ENCODE measurements at regions not wholly inside any gene's neighbourhood (a gene's known extent, or its start where the extent isn't known, plus 50 kb on each side); places are given as distances from the start of the nearest gene placed in this dataset.
A peak's percentile ranks its signal among the peaks of the same experiment; 100 is the strongest.

GRCh38 chr9:15086156-15086763 lies 176.0 kb upstream of the FREM1 start:
- DNase-seq, result no peak
- 71 to 78% methylated on average over 6 of the region's 6 CpGs for WGBS, 2 donors
- Histone ChIP-seq H3K27ac (peak overlapping the region in 1 of 10 donors; percentile 10), H3K9me3 (no peaks in the 10 kb centered on the region), H3K36me3 (no peaks in the 10 kb centered on the region), H3K27me3 (no peaks in the 10 kb centered on the region), H3K4me1 (no peaks in the 10 kb centered on the region), H3K4me3 (no peak overlapping the region)
- intact Hi-C loops (cut with DNase I), result no loop called here
- no peak for TF ChIP-seq CTCF (IDR thresholded peaks at IDR 0.05)
- ATAC-seq, result peak in 2 of 8 donors; percentile 26 to 38

GRCh38 chr9:15081021-15081753 lies 171.0 kb upstream of the FREM1 start:
- intact Hi-C loops (cut with DNase I), result no loop called here
- Histone ChIP-seq H3K27ac (no peak overlapping the region), H3K4me3 (no peak overlapping the region), H3K4me1 (no peaks in the 10 kb centered on the region), H3K9me3 (no peaks in the 10 kb centered on the region), H3K27me3 (no peaks in the 10 kb centered on the region), H3K36me3 (no peaks in the 10 kb centered on the region)
- ATAC-seq, result no peak
- no peak for TF ChIP-seq CTCF (IDR thresholded peaks at IDR 0.05)
- DNase-seq, result no peak
- WGBS, 2 donors, result 76% methylated on average over 4 of the region's 4 CpGs

- DNase-seq (no peak), ATAC-seq (no peak)
- no peak for TF ChIP-seq CTCF (IDR thresholded peaks at IDR 0.05)
- Histone ChIP-seq H3K4me1 (no peaks in the 10 kb centered on the region), H3K36me3 (no peaks in the 10 kb centered on the region), H3K4me3 (no peak overlapping the region), H3K27me3 (no peaks in the 10 kb centered on the region), H3K9me3 (no peaks in the 10 kb centered on the region), H3K27ac (no peak overlapping the region)
- WGBS, 2 donors, result 62 to 96% methylated on average over 2 to 3 of the region's 3 CpGs
- intact Hi-C loops (cut with DNase I), result no loop called here
Observed at GRCh38 chr9:15080401-15080800, 170.2 kb upstream of the FREM1 start.

GRCh38 chr9:15079989-15080388 lies 169.8 kb upstream of the FREM1 start:
- TF ChIP-seq CTCF (IDR thresholded peaks at IDR 0.05), result no peak
- H3K4me1 ChIP-seq, result no peaks in the 10 kb centered on the region

More at GRCh38 chr9:15079989-15080388, 169.8 kb upstream of the FREM1 start:
- H3K9me3 ChIP-seq, result no peaks in the 10 kb centered on the region
- 68 to 79% methylated on average over 3 of the region's 3 CpGs for WGBS, 2 donors
- no peak for DNase-seq
- no peak overlapping the region for H3K27ac ChIP-seq
- no peaks in the 10 kb centered on the region for H3K27me3 ChIP-seq
- H3K36me3 ChIP-seq, result no peaks in the 10 kb centered on the region
- no peak overlapping the region for H3K4me3 ChIP-seq
- intact Hi-C loops (cut with DNase I), result no loop called here
- ATAC-seq, result no peak

All from heart right ventricle (tissue), 16 donors.